KBM-7 (cell line): ENCODE measurements at regions not wholly inside any gene's neighbourhood (a gene's known extent, or its start where the extent isn't known, plus 50 kb on each side); places are given as distances from the start of the nearest gene placed in this dataset.

Experiments
- DNase-seq: peaks from one replicate; pipeline ENCODE4 v3.0.0-alpha.2; 2015
- in situ Hi-C: fragments of 300-500 bp; cut with MboI; formaldehyde crosslinking; loops from 2 replicates; pipeline ENCODE4 v1.14.3; 2020; ENCODE audit warnings: low sequenced_read_pairs, low pct_unique_long_range_greater_than_20kb, mixed read lengths

DNA sequence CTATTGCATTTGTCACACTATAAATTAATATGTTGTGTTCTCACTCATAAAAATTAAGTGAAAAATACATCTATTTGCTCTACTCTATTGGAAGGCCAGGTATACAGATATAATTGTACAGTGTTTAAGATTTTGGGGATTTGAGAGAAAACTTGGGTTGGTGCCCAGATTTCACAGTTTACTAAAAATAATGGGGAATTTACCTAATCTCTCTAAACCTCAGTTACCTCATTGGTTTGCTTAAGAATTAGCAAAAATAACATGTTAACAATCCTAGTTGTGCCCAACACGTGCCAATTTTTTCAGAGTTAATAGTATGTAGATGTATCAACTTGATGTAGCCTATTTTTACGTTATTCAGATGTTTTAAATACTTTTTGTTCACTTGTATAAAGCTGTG lies 1495.3 kb upstream of the PCDH7 start:
- in situ Hi-C loops, result no loop called here
- no peak for DNase-seq

DNA sequence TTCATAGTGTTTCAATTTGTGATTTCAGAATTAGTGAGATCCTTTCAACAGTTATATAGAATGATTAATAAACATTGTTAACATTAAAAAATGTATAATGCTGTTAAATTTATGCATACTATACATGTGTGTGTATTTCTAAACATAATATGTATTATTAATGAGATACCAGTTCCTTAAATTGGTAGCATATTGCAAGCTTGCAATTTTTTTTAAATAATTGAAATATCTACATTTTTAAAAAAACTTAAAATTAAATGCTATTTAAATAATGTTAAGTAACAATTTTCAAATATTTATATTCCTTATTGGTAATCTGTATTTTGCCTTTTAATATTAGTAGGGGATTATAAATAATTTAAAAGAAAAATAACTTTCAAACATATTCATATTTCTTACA lies 1479.5 kb upstream of the PCDH7 start:
- in situ Hi-C loops, result no loop called here
- DNase-seq, result no peak

- in situ Hi-C loops, result no loop called here
- DNase-seq, result no peak
Measured at GRCh38 chr4:29243054-29243453, 1477.1 kb upstream of the PCDH7 start.

DNA sequence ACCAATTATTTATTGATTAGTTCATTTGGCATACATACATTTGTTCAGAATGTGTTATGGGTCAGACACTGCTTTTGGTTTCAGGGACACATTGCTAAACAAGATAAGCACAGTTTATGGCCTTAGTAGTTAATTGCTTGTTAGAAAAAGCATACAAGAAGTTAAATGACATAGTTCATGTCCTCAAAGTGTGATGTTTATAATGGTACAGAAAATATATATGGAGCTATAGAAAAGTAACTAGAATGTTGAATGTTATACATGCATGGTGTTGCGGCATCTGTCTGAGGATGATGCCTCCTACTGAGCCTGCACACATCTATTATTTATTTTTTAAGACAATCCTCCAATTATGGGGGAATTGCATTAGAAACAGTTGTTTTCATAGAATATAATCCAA lies 1476.3 kb upstream of the PCDH7 start:
- no peak for DNase-seq
- in situ Hi-C loops, result no loop called here

GRCh38 chr4:29259556-29259955 lies 1460.6 kb upstream of the PCDH7 start:
- in situ Hi-C loops, result no loop called here

GRCh38 chr4:29262986-29263385 lies 1457.2 kb upstream of the PCDH7 start:
- no peak for DNase-seq
- in situ Hi-C loops, result no loop called here

More at GRCh38 chr4:29259556-29259955, 1460.6 kb upstream of the PCDH7 start:
- no peak for DNase-seq

DNA sequence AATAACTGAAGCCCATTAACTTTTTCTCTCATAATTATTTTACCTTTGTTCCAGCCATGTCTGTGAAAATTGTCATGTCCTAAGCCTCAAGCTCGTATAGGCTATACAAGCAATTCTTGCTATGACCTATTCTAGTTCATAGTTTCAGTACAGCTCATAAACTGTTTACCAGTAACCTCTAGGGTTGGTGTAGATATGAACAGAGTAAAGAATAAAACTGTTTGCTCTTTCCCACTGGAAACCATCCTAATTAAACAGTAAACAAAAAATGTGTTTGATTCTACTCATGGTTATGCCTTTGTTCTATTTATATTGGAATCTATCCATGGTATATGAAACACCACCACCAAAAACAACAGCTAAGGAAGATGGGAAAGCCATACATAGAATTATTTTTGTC lies 1444.0 kb upstream of the PCDH7 start:
- in situ Hi-C loops, result no loop called here
- no peak for DNase-seq

GRCh38 chr4:29277381-29277780 lies 1442.8 kb upstream of the PCDH7 start:
- in situ Hi-C loops, result no loop called here
- no peak for DNase-seq

DNA sequence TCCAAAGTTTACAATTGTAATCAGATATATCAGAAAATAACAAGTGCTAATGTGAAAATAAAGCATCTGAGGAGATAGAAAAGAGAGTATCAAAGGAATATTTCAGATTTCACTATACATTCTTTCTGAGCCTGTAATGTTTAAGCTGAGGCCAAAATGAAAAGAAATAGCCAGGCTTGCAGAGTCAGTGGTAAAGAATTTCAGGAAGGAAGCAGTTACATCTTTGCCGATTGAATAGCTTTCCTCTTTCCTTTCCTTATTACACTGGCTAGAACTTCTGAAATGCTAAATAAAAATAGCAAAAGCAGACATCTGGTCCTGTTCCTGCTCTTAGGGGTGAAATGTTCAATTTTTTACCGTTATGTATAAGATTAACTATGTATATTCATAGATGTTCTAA lies 1441.6 kb upstream of the PCDH7 start:
- in situ Hi-C loops, result no loop called here
- DNase-seq, result no peak

GRCh38 chr4:29289118-29289517 lies 1431.1 kb upstream of the PCDH7 start:
- DNase-seq, result no peak
- in situ Hi-C loops, result no loop called here

- in situ Hi-C loops, result no loop called here
- DNase-seq, result no peak
Measured at GRCh38 chr4:29295280-29295679, 1424.9 kb upstream of the PCDH7 start.

- in situ Hi-C loops, result no loop called here
- no peak for DNase-seq
Measured at GRCh38 chr4:29304595-29304994, 1415.6 kb upstream of the PCDH7 start.

GRCh38 chr4:29307256-29307655 lies 1412.9 kb upstream of the PCDH7 start:
- no peak for DNase-seq
- in situ Hi-C loops, result no loop called here

DNA sequence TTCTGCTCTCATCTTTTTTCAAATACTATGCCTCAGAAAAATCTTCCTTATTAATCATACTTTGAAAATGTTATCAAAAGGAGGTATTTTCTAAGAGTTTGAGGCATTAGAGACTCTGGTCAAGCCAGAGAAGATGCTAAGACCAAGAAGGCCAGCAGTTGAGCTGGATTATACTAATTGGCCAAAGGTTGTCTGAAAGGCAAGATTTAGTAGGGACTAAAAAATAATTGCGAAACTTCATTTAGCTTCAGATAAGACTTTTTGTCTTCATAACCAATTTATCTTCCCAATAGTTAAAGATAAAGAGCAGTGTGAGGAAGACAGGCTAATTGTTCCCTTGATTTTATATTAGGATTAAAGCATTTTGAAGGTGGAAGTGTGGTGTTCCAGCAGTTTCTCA lies 1412.4 kb upstream of the PCDH7 start:
- no peak for DNase-seq
- in situ Hi-C loops, result no loop called here

DNA sequence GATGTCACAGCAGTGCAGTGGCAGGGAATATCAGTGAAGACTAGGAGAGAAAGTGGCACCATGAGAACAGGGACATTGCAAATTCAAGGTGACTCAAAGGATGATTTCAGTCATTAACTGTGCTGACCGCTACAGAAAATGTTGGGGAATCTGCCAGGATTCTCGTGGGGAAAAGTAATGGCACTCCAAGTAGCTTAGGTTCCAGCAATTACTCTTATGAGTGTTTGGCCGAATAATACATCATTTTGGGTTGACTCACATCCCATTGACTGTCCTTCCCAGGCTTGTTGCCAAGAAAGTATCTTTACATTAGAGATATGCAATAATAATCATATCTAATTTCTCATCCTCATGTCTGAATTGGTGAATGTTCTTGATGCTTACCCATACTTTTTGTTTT lies 1411.1 kb upstream of the PCDH7 start:
- DNase-seq, result no peak
- in situ Hi-C loops, result no loop called here

GRCh38 chr4:29310252-29310651 lies 1409.9 kb upstream of the PCDH7 start:
- DNase-seq, result no peak
- in situ Hi-C loops, result no loop called here

DNA sequence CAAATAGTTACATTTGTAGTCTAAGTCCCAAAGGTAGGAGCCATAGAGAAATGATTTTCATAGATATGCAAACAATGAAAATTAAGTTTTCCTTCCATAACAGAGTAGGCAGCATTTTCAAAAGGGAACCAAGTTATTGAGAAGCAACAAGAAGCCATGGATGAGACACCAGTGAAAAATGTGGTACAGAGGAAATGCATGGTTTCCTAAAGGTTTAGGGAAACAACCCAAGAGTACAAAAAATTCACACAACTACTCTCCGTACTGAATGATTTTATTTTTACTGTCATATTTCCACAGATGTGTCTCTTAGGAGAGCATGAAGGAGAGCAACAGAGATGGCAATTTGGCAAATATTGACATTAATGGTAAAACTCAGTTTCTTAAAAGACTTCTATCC lies 1408.9 kb upstream of the PCDH7 start:
- no peak for DNase-seq
- in situ Hi-C loops, result no loop called here

DNA sequence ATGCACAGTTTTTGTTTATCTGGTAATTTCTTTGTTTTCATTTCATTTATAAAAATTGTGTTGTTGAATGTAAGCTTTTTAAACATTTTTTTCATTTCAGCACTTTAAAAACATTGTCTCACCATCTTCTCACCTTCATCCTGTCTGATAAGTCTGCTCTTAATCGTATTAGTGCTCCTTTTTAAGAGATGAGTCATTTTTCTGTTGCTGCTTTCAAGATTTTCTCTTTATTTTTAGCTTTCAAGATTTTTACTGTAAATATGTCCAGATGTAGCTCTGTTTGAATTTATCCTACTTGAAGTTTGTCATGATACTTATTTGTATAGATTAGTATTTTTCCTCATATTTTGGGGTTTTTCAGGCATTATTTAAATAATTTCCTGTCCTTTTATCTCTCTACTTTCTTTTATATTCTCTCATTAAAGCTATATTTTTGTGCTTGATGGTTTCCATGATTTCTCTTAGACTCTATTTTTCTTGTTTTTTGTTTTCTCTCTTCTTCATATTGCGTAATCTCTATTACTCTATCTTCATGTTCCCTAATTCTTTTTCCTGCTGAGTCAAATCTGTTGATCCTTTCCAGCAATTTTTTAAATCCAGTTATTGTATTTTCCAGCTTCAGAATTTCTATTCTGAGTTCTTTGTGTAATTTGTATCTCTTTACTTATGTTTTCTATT lies 1400.4 kb upstream of the PCDH7 start:
- DNase-seq, result no peak
- in situ Hi-C loops, result no loop called here

DNA sequence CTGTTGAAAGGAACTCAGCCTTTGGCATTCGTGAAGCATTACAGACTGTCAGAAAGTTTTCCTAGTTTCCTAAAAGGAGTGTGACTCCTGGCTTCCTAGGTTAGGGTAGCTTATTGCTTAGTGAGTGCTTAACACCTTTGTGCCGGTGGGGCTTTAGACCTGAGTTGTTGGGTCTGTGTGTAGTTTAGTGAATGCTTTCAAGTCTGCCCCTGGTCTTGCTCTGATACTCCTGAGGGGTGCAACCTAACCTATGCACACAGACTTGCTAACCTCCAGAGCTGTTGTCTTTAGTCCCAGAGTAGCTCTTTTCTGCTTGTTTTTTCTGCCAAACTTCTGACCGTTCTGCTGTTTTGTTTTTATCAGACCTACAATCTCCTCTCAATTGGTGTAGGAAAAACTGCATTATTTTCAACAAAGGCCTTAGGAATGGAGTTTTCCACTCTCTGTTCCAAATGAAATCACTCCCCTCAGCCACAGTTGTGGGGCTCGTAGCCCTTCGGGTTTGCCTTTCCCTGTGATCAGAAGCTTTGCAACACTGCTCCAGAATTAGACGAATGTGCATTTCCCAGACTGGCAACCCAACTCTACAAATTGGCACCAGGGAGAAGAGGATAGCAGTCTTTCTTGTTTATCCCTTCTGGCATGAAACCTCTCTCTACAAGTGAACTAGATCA lies 1399.1 kb upstream of the PCDH7 start:
- in situ Hi-C loops, result no loop called here
- DNase-seq, result no peak

GRCh38 chr4:29326004-29326403 lies 1394.2 kb upstream of the PCDH7 start:
- DNase-seq, result no peak
- in situ Hi-C loops, result no loop called here

DNA sequence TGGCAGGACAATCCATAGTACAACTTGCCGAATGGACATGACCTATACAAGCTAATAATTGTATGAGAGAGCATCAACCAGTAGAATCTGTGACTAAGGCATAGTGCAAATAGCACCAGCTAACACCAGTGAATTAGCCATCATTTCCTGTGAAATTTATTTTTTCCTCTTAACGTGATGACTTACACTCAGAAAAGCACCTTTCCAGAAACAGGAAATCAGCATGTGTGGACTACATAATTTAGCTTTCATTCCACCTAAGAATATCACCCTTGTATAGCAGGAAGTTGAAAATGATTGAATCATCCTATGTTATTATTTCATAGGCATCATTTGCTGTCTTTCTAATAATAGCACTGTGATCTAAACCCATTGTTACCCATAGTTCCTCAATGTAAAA lies 1393.4 kb upstream of the PCDH7 start:
- DNase-seq, result no peak
- in situ Hi-C loops, result no loop called here
